ENCODE measurements at regions not wholly inside any gene's neighbourhood (a gene's known extent, or its start where the extent isn't known, plus 50 kb on each side); places are given as distances from the start of the nearest gene placed in this dataset.

DNA sequence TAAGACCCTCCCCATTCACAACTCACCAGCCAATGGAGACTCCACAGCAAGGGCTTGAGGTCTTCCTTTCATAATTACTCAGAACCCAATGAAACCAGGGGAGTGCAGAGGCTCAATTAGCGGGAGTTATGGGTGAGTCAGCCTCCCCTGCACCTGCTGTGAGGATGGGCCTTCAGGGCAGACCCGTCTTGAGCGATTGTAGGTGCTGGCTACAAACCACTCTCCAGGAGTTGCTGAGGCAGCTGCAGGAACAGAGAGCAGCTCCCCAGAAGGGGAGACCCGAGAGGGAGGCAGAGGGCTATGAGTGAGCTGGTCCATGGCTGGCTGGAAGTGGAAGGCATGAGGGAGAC, 58.5 kb upstream of the SORCS3 start:
- Histone ChIP-seq H3K36me3 (ENCODE audit: control insufficient read depth, insufficient read depth, low read length) (no peaks in the 10 kb centered on the region), H2BK5ac (ENCODE audit: low read depth, low read length, poor library complexity, severe bottlenecking) (no peak overlapping the region), H4K5ac (ENCODE audit: low read depth, low read length) (no peak overlapping the region), H4K91ac (ENCODE audit: insufficient read depth, low read depth, low read length) (no peak overlapping the region), H2AK9ac (replicated peaks; ENCODE audit: low read depth, low read length, poor library complexity) (no peak overlapping the region), H3K9ac (ENCODE audit: low read depth, low read length) (no peak overlapping the region), H2AK5ac (ENCODE audit: low read depth, low read length) (no peak overlapping the region), H3K27me3 (ENCODE audit: control insufficient read depth, insufficient read depth, low read length) (no peaks in the 10 kb centered on the region; the same call in 1 of the 2 replicates), H3K27ac (ENCODE audit: insufficient read depth, low read length) (no peak overlapping the region), H3K23ac (ENCODE audit: low read depth, low read length) (no peak overlapping the region), H3K56ac (ENCODE audit: extremely low read depth, insufficient read depth, low read length) (no peak overlapping the region), H3K79me1 (ENCODE audit: low read depth in 1 of 2, low read length in 2 of 2) (no peaks in the 10 kb centered on the region), H3K4me1 (ENCODE audit: control insufficient read depth, insufficient read depth, low read length) (no peaks in the 10 kb centered on the region; the same call in 1 of the 2 replicates), H3K4ac (ENCODE audit: low read depth, low read length) (no peak overlapping the region), H2BK15ac (ENCODE audit: low read depth, low read length) (no peak overlapping the region), H3K14ac (replicated peaks; ENCODE audit: low read depth, low read length) (no peak overlapping the region), H3K9me1 (ENCODE audit: insufficient read depth, low read length) (no peaks in the 10 kb centered on the region), H2BK120ac (ENCODE audit: low read depth, low read length) (no peak overlapping the region), H3K4me3 (ENCODE audit: insufficient read depth, low read depth, low read length) (no peak overlapping the region), H2AFZ (replicated peaks; ENCODE audit: low read length, poor library complexity) (no peak overlapping the region), H3K4me2 (ENCODE audit: low read depth, low read length) (no peak overlapping the region), H2BK20ac (ENCODE audit: low read depth, low read length) (no peak overlapping the region), H3K9me3 (ENCODE audit: control insufficient read depth, insufficient read depth, low read length) (no peaks in the 10 kb centered on the region), H4K8ac (ENCODE audit: low read depth in 2 of 2, low read length in 2 of 2) (no peak overlapping the region), H4K20me1 (ENCODE audit: insufficient read depth, low read length) (no peaks in the 10 kb centered on the region), H3K18ac (ENCODE audit: low read depth, low read length) (no peak overlapping the region)
- ChIA-PET CTCF (no interaction called here), POLR2A (ENCODE audit: unreplicated experiment) (no interaction called here)
- DNase-seq (no peak), ATAC-seq (ENCODE audit: low read depth) (no peak)
- WGBS, 2 experiments (ENCODE audit: extremely low coverage in 2 of 2, insufficient read length in 1 of 2) = no CpG with 5 or more reads among the region's 4 CpGs
- in situ Hi-C loops (cut with MboI; ENCODE audit: low sequenced_read_pairs) = no loop called here
- no TSS peak for BruUV-seq (replicated peaks)
- intact Hi-C loops (cut with micrococcal nuclease) = loop anchor here (5.0 kb wide), 2 partner anchors 290 to 1595 kb away; no protein-coding TSS in a partner anchor
- dilution Hi-C loops (cut with HindIII; ENCODE audit: low sequenced_read_pairs, unreplicated experiment) = no loop called here
- TF ChIP-seq MXI1 (IDR thresholded peaks at IDR 0.05; ENCODE audit: borderline replicate concordance, low read depth, low read length) (no peak), BHLHE40 (IDR thresholded peaks at IDR 0.05; ENCODE audit: low read depth, low read length) (no peak), CEBPB (IDR thresholded peaks at IDR 0.05; ENCODE audit: low read depth, low read length) (no peak), RFX5 (IDR thresholded peaks at IDR 0.05; ENCODE audit: low read depth, low read length) (no peak), RCOR1 (IDR thresholded peaks at IDR 0.05; ENCODE audit: insufficient replicate concordance, low read length) (no peak), SMC3 (IDR thresholded peaks at IDR 0.05; ENCODE audit: low read depth, low read length) (no peak), RAD21 (IDR thresholded peaks at IDR 0.05; ENCODE audit: low read length) (no peak)
- TF ChIP-seq, protein P1, sequence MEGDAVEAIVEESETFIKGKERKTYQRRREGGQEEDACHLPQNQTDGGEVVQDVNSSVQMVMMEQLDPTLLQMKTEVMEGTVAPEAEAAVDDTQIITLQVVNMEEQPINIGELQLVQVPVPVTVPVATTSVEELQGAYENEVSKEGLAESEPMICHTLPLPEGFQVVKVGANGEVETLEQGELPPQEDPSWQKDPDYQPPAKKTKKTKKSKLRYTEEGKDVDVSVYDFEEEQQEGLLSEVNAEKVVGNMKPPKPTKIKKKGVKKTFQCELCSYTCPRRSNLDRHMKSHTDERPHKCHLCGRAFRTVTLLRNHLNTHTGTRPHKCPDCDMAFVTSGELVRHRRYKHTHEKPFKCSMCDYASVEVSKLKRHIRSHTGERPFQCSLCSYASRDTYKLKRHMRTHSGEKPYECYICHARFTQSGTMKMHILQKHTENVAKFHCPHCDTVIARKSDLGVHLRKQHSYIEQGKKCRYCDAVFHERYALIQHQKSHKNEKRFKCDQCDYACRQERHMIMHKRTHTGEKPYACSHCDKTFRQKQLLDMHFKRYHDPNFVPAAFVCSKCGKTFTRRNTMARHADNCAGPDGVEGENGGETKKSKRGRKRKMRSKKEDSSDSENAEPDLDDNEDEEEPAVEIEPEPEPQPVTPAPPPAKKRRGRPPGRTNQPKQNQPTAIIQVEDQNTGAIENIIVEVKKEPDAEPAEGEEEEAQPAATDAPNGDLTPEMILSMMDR (conservative IDR thresholded peaks at IDR 0.05; ENCODE audit: low read depth, low read length) = no peak
